H1 (cell line): ENCODE measurements at regions not wholly inside any gene's neighbourhood (a gene's known extent, or its start where the extent isn't known, plus 50 kb on each side); places are given as distances from the start of the nearest gene placed in this dataset.

Source experiments
- CTCF ChIA-PET: fragments of 300-600 bp; sonication (Branson Sonifier 250); formaldehyde crosslinking; loops from one replicate; lab custom pipeline; 2021; ENCODE audit not compliant: partially characterized antibody; lab: Charles Lee
- POLR2A ChIA-PET: fragments of 300-600 bp; sonication (Branson Sonifier 250); formaldehyde crosslinking; loops from one replicate; lab custom pipeline; 2021; ENCODE audit warnings: inconsistent platforms; ENCODE audit not compliant: partially characterized antibody; lab: Charles Lee
- DNase-seq, 2 experiments: peaks; one replicate each; pipeline versions ENCODE4 v3.0.0 to v3.0.0-alpha.2; 2010 to 2022; ENCODE audit warnings: low spot score in 2 of 2, low read depth in 1 of 2, mixed read lengths in 1 of 2
- FAIRE-seq: peaks from 2 replicates; lab custom pipeline; 2011; peaks lifted over from hg19 to GRCh38; lab: Jason Lieb, UNC
- H2AFZ ChIP-seq: 2 replicates; pipeline ENCODE4 v1.8.1; 2012; ENCODE audit warnings: low read length, inconsistent platforms
- H2AK5ac ChIP-seq: 2 replicates; pipeline ENCODE4 v1.6.1; 2013; ENCODE audit warnings: low read depth, low read length
- H2BK120ac ChIP-seq: replicated peaks from 2 replicates; pipeline ENCODE3; 2013; ENCODE audit warnings: low read depth, low read length, inconsistent platforms
- H2BK12ac ChIP-seq: 2 replicates; pipeline ENCODE4 v1.6.1; 2013; ENCODE audit warnings: low read depth, low read length
- H2BK15ac ChIP-seq: 2 replicates; pipeline ENCODE4 v1.6.1; 2013; ENCODE audit warnings: low read length
- H2BK20ac ChIP-seq: 2 replicates; pipeline ENCODE4 v1.6.1; 2013; ENCODE audit warnings: low read length
- H2BK5ac ChIP-seq: 2 replicates; pipeline ENCODE4 v1.6.1; 2013; ENCODE audit warnings: low read depth, low read length
- H3K14ac ChIP-seq: 2 replicates; pipeline ENCODE4 v1.6.1; 2013; ENCODE audit warnings: inconsistent platforms; ENCODE audit not compliant: insufficient read length
- H3K18ac ChIP-seq: 2 replicates; pipeline ENCODE4 v1.6.1; 2013; ENCODE audit warnings: low read length; ENCODE audit errors: extremely low read depth
- H3K23ac ChIP-seq: 2 replicates; pipeline ENCODE4 v1.6.1; 2013; ENCODE audit warnings: inconsistent platforms; ENCODE audit not compliant: insufficient read length
- H3K23me2 ChIP-seq: 2 replicates; pipeline ENCODE4 v1.6.1; 2013; ENCODE audit warnings: low read depth, low read length
- H3K27ac ChIP-seq: 2 replicates; pipeline ENCODE4 v1.6.1; 2011; ENCODE audit warnings: low read depth, low read length, inconsistent platforms
- H3K27me3 ChIP-seq, 4 experiments: replicated peaks in 1 of 4; 1 replicate in 1 of 4; 2 replicates in 3 of 4; pipeline versions ENCODE4 v1.6.1 to v1.8.1; 2011 to 2013; ENCODE audit warnings: low read length in 3 of 4, mild to moderate bottlenecking in 3 of 4, inconsistent platforms in 2 of 4, mixed read lengths in 2 of 4, moderate library complexity in 1 of 4; ENCODE audit not compliant: control insufficient read depth in 3 of 4, insufficient read depth in 3 of 4; ENCODE audit errors: extremely low read depth in 1 of 4
- H3K36me3 ChIP-seq, 4 experiments: 2 replicates each; pipeline versions ENCODE4 v1.6.1 to v1.8.1; 2011 to 2013; ENCODE audit warnings: mild to moderate bottlenecking in 4 of 4, low read length in 3 of 4, moderate library complexity in 2 of 4, control low read depth in 1 of 4, inconsistent platforms in 1 of 4; ENCODE audit not compliant: insufficient read depth in 4 of 4, control insufficient read depth in 2 of 4
- H3K4ac ChIP-seq: replicated peaks from 2 replicates; pipeline ENCODE3; 2013; ENCODE audit warnings: low read length, low read depth, mixed read lengths, inconsistent platforms; ENCODE audit not compliant: insufficient read length
- H3K4me1 ChIP-seq, 4 experiments: replicated peaks in 1 of 4; 1 replicate in 1 of 4; 2 replicates in 3 of 4; pipeline versions ENCODE4 v1.6.1 to v1.8.1; 2011 to 2013; ENCODE audit warnings: low read length in 3 of 4, inconsistent platforms in 2 of 4, mixed read lengths in 1 of 4; ENCODE audit not compliant: insufficient read depth in 4 of 4, control insufficient read depth in 3 of 4
- H3K4me2 ChIP-seq, 2 experiments: 2 replicates each; pipeline versions ENCODE4 v1.6.1 to v1.8.1; 2011 to 2013; ENCODE audit warnings: low read depth in 2 of 2, low read length in 2 of 2, control low read depth in 1 of 2, inconsistent platforms in 1 of 2, mild to moderate bottlenecking in 1 of 2; ENCODE audit not compliant: insufficient read depth in 1 of 2
- H3K4me3 ChIP-seq, 4 experiments: fragments of 200-600, 300-600 bp in 1 of 4; sonication (generic), shearing (Covaris generic), sonication (Bioruptor Twin) in 1 of 4; 2 replicates each; pipeline versions ENCODE4 v1.5.1 to v1.8.1; 2011 to 2016; ENCODE audit warnings: low read length in 4 of 4, low read depth in 3 of 4, control low read depth in 2 of 4, inconsistent platforms in 2 of 4, mild to moderate bottlenecking in 2 of 4, mixed read lengths in 1 of 4, moderate library complexity in 1 of 4; ENCODE audit not compliant: insufficient read depth in 2 of 4; ENCODE audit errors: extremely low read depth in 1 of 4
- H3K56ac ChIP-seq: replicated peaks from 2 replicates; pipeline ENCODE3; 2013; ENCODE audit warnings: low read depth, mild to moderate bottlenecking, mixed read lengths, low read length, inconsistent platforms; ENCODE audit not compliant: insufficient read length
- H3K79me1 ChIP-seq: 2 replicates; pipeline ENCODE4 v1.6.1; 2013; ENCODE audit warnings: low read depth, low read length, control low read depth
- H3K79me2 ChIP-seq, 2 experiments: 2 replicates each; pipeline versions ENCODE4 v1.6.1 to v1.8.1; 2012 to 2013; ENCODE audit warnings: low read length in 2 of 2, mild to moderate bottlenecking in 2 of 2, inconsistent platforms in 1 of 2; ENCODE audit not compliant: insufficient read depth in 2 of 2, control insufficient read depth in 1 of 2
- H3K9ac ChIP-seq, 4 experiments: replicated peaks in 1 of 4; 1 replicate in 1 of 4; 2 replicates in 3 of 4; pipeline versions ENCODE4 v1.6.1 to v1.8.1; 2011 to 2013; ENCODE audit warnings: low read depth in 3 of 4, low read length in 3 of 4, control low read depth in 2 of 4, mild to moderate bottlenecking in 2 of 4, moderate library complexity in 2 of 4, inconsistent platforms in 1 of 4; ENCODE audit errors: extremely low read depth in 1 of 4
- H3K9me3 ChIP-seq, 2 experiments: 2 replicates each; pipeline versions ENCODE4 v1.6.1 to v1.8.1; 2012 to 2013; ENCODE audit warnings: mild to moderate bottlenecking in 2 of 2, moderate library complexity in 2 of 2, control low read depth in 1 of 2, inconsistent platforms in 1 of 2, low read depth in 1 of 2, low read length in 1 of 2, mixed read lengths in 1 of 2; ENCODE audit not compliant: insufficient read depth in 2 of 2
- H4K20me1 ChIP-seq, 2 experiments: replicated peaks in 1 of 2; 2 replicates each; pipeline versions ENCODE3 to v1.8.1; 2011 to 2013; ENCODE audit warnings: inconsistent platforms in 2 of 2, low read length in 2 of 2, mild to moderate bottlenecking in 1 of 2; ENCODE audit not compliant: insufficient read depth in 2 of 2, control insufficient read depth in 1 of 2
- H4K5ac ChIP-seq: 2 replicates; pipeline ENCODE4 v1.6.1; 2013; ENCODE audit warnings: low read length, low read depth, mixed read lengths, inconsistent platforms; ENCODE audit not compliant: insufficient read length
- H4K8ac ChIP-seq: 2 replicates; pipeline ENCODE4 v1.8.0; 2013; ENCODE audit warnings: mild to moderate bottlenecking, moderate library complexity, low read length, inconsistent platforms; ENCODE audit not compliant: insufficient read depth; ENCODE audit errors: extremely low read depth
- H4K91ac ChIP-seq: replicated peaks from 2 replicates; pipeline ENCODE3; 2013; ENCODE audit warnings: low read length, mixed read lengths, inconsistent platforms; ENCODE audit not compliant: insufficient read length
- ATF3 ChIP-seq: IDR thresholded peaks from 2 replicates; pipeline ENCODE4 v1.6.1; 2011; ENCODE audit warnings: low read depth, mild to moderate bottlenecking, low read length; ENCODE audit not compliant: insufficient read depth
- CEBPB ChIP-seq: IDR thresholded peaks from 2 replicates; pipeline ENCODE4 v1.6.1; 2012; ENCODE audit warnings: low read depth, low read length
- RBBP5 ChIP-seq: IDR thresholded peaks from 2 replicates; pipeline ENCODE4 v1.7.1; 2012; ENCODE audit warnings: low read depth, mild to moderate bottlenecking, inconsistent platforms, low read length, moderate library complexity, borderline replicate concordance
- RXRA ChIP-seq: IDR thresholded peaks from 2 replicates; pipeline ENCODE4 v1.6.1; 2011; ENCODE audit warnings: low read depth, mild to moderate bottlenecking, low read length, moderate library complexity; ENCODE audit not compliant: insufficient read depth
- SIX5 ChIP-seq: IDR thresholded peaks from 2 replicates; pipeline ENCODE4 v1.6.1; 2011; ENCODE audit warnings: mild to moderate bottlenecking, low read depth, low read length
- WGBS, 2 experiments: shearing (Covaris generic) in 1 of 2; methylation state at CpG; one replicate each; pipeline versions ENCODE4 v1.1.6 to v1.1.7; 2013 to 2015; ENCODE audit warnings: low lambda C conversion rate in 2 of 2, mixed read lengths in 2 of 2, inconsistent platforms in 1 of 2, low coverage in 1 of 2, missing lambda C conversion rate in 1 of 2; ENCODE audit not compliant: insufficient replicate concordance in 2 of 2, insufficient coverage in 1 of 2, insufficient read length in 1 of 2; ENCODE audit errors: extremely low coverage in 1 of 2, missing lambda C conversion rate in 1 of 2; 5-methylcytosine and 5-hydroxymethylcytosine counted together

GRCh38 chr4:66094070-66094469 is 423.8 kb upstream of the EPHA5 start:
- H3K4me3 ChIP-seq = no peak overlapping the region
- H4K8ac ChIP-seq = no peak overlapping the region
- H4K20me1 ChIP-seq = no peaks in the 10 kb centered on the region
- no peaks in the 10 kb centered on the region for H3K9me3 ChIP-seq
- H3K56ac ChIP-seq = no peak overlapping the region
- no peak overlapping the region for H3K18ac ChIP-seq
- no peak overlapping the region for H4K91ac ChIP-seq
- no peak overlapping the region for H2BK5ac ChIP-seq
- no peak overlapping the region for H3K27ac ChIP-seq
- no peak overlapping the region for H3K4me2 ChIP-seq
- no peak overlapping the region for H3K14ac ChIP-seq
- no peak overlapping the region for H3K9ac ChIP-seq
- H4K5ac ChIP-seq = no peak overlapping the region
- H2BK120ac ChIP-seq = no peak overlapping the region
- H3K36me3 ChIP-seq = no peaks in the 10 kb centered on the region
- H3K23ac ChIP-seq = no peak overlapping the region
- H2BK12ac ChIP-seq = no peak overlapping the region
- H3K27me3 ChIP-seq = peaks cover 0 to 1% (median 0%) of the 10 kb centered on the region in 4 experiments; a peak in 1 of 7 replicates
- H2AK5ac ChIP-seq = no peak overlapping the region
- TF ChIP-seq CEBPB (no peak), SIX5 (no peak), RBBP5 (no peak), ATF3 (no peak), RXRA (no peak)
- ChIA-PET CTCF (no interaction called here), POLR2A (no interaction called here)
- 98% methylated on average over 15 of the region's 15 CpGs; no CpG with 5 or more reads in 1 of the 2 experiments for WGBS, 2 experiments
- no peaks in the 10 kb centered on the region for H3K4me1 ChIP-seq
- no peak for FAIRE-seq
- no peaks in the 10 kb centered on the region for H3K79me1 ChIP-seq
- no peak for DNase-seq
- no peak overlapping the region for H3K4ac ChIP-seq
- H2BK15ac ChIP-seq = no peak overlapping the region
- H2BK20ac ChIP-seq = no peak overlapping the region
- no peak overlapping the region for H2AFZ ChIP-seq
- no peaks in the 10 kb centered on the region for H3K79me2 ChIP-seq
- H3K23me2 ChIP-seq = no peaks in the 10 kb centered on the region
